ENCODE measurements at regions not wholly inside any gene's neighbourhood (a gene's known extent, or its start where the extent isn't known, plus 50 kb on each side); places are given as distances from the start of the nearest gene placed in this dataset.
"Not testable (repeated sequence)": the region's sequence is repeated elsewhere in the genome, so short reads cannot be mapped to it uniquely, and the experiment has no call there.

GRCh38 chrX:123788193-123788592 is 55.3 kb upstream of the THOC2 start:
- DNase-seq, result not testable (repeated sequence)

- no peak for DNase-seq
Measured at GRCh38 chrX:123788744-123789143, 55.9 kb upstream of the THOC2 start.

GRCh38 chrX:123797543-123798447 is 62.1 kb upstream of the XIAP start:
- no peak for DNase-seq

GRCh38 chrX:123798706-123799430 is 61.0 kb upstream of the XIAP start:
- peak; percentile 86 for DNase-seq

- no peak for DNase-seq
Measured at GRCh38 chrX:123801901-123802300, 58.0 kb upstream of the XIAP start.

GRCh38 chrX:123803331-123803983 is 56.4 kb upstream of the XIAP start:
- DNase-seq, result peak; percentile 91

GRCh38 chrX:123803984-123804365 is 55.9 kb upstream of the XIAP start:
- DNase-seq, result not testable (repeated sequence)

GRCh38 chrX:123807835-123808416 is 51.9 kb upstream of the XIAP start:
- DNase-seq, result no peak

GRCh38 chrX:123809854-123810375 is 49.9 kb upstream of the XIAP start:
- no peak for DNase-seq
